ENCODE measurements at regions not wholly inside any gene's neighbourhood (a gene's known extent, or its start where the extent isn't known, plus 50 kb on each side); places are given as distances from the start of the nearest gene placed in this dataset.

DNA sequence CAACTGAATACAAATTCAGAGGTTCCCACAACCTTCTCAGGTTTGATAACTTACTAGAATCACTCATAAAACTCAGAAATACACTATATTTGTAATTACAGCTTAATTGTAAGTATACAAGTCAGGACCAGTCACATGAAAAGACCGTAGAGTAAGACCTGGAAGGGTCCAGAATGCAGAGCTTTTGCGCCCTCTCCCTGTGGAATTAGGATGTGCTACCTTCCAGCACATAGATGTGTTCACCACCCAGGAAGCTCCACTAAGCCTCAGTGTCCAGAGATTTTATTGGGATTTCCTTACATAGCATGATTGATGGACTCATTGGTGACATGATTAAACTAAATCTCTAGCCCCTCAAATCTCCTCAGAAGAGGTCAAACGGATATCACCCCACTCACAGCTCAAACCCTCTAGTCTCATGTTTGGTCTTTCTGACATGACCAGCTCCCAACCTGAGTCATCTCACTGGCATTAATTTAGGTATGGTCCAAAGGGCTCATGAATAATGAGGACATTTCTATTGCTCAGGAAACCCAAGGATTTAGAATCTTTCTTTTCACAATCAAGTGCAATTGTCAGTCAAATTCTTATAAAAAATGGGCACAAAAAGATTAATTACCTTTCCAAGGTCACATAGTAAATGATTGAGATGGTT, 77.2 kb upstream of the UBASH3B start:
- H3K79me2 ChIP-seq (ENCODE audit: insufficient read depth, low read length) = no peaks in the 10 kb centered on the region
- Mint-ChIP-seq H3K4me3 (ENCODE audit: unreplicated experiment) (no peak overlapping the region), H3K4me1 (ENCODE audit: low read depth, unreplicated experiment) (peaks cover 2% of the 10 kb centered on the region), H3K36me3 (ENCODE audit: low read depth, unreplicated experiment) (peaks cover 2% of the 10 kb centered on the region), H3K27me3 (ENCODE audit: low read depth, unreplicated experiment) (no peaks in the 10 kb centered on the region), H3K9me3 (ENCODE audit: unreplicated experiment) (peaks cover 3% of the 10 kb centered on the region), H3K27ac (ENCODE audit: unreplicated experiment) (no peak overlapping the region)
- no peak overlapping the region for H3K9ac ChIP-seq (ENCODE audit: low read length)
- TF ChIP-seq EZH2 (IDR thresholded peaks at IDR 0.05; ENCODE audit: insufficient read depth, low read length) = no peak
- TF ChIP-seq, protein P1, sequence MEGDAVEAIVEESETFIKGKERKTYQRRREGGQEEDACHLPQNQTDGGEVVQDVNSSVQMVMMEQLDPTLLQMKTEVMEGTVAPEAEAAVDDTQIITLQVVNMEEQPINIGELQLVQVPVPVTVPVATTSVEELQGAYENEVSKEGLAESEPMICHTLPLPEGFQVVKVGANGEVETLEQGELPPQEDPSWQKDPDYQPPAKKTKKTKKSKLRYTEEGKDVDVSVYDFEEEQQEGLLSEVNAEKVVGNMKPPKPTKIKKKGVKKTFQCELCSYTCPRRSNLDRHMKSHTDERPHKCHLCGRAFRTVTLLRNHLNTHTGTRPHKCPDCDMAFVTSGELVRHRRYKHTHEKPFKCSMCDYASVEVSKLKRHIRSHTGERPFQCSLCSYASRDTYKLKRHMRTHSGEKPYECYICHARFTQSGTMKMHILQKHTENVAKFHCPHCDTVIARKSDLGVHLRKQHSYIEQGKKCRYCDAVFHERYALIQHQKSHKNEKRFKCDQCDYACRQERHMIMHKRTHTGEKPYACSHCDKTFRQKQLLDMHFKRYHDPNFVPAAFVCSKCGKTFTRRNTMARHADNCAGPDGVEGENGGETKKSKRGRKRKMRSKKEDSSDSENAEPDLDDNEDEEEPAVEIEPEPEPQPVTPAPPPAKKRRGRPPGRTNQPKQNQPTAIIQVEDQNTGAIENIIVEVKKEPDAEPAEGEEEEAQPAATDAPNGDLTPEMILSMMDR (IDR thresholded peaks at IDR 0.05; ENCODE audit: insufficient read depth, low read depth, low read length) = peak; percentile 17
- H3K36me3 ChIP-seq (ENCODE audit: insufficient read depth, low read length) = no peaks in the 10 kb centered on the region
- H3K27me3 ChIP-seq (ENCODE audit: insufficient read depth, low read length) = no peaks in the 10 kb centered on the region
- no peak overlapping the region for H3K4me2 ChIP-seq (ENCODE audit: low read length)
- FAIRE-seq (no peak), DNase-seq (ENCODE audit: low read depth) (no peak)
- no peak overlapping the region for H3K27ac ChIP-seq (ENCODE audit: low read depth, low read length)
- H3K4me3 ChIP-seq (ENCODE audit: insufficient read depth, low read depth, low read length) = no peak overlapping the region
- no peak overlapping the region for H2AFZ ChIP-seq (ENCODE audit: low read depth, low read length)
- H3K4me1 ChIP-seq (ENCODE audit: insufficient read depth, low read length) = no peaks in the 10 kb centered on the region
- H3K9me3 ChIP-seq (ENCODE audit: insufficient read depth, low read depth, low read length) = no peaks in the 10 kb centered on the region
- no peaks in the 10 kb centered on the region for H4K20me1 ChIP-seq (ENCODE audit: insufficient read depth, low read length)

DNA sequence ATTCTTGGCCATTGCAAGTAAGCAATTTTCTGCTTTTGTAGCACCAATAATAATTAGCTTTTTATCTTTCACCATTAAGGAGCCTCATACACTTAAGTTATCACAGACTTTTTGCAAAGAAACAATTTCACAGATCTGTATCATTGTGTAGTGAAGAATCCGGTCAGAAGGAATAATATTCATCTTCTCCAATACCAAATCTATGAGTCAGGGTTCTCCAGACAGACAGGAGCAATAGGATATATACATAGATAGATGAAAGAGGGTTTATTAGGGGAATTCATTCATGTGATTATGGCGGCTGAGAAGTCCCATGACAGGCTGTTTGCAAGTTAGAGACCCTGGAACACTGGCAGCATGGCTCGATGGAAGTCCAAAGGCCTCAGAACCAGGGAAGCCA, 82.9 kb upstream of the UBASH3B start:
- no peaks in the 10 kb centered on the region for H3K9me3 ChIP-seq (ENCODE audit: insufficient read depth, low read depth, low read length)
- no peak for FAIRE-seq

DNA sequence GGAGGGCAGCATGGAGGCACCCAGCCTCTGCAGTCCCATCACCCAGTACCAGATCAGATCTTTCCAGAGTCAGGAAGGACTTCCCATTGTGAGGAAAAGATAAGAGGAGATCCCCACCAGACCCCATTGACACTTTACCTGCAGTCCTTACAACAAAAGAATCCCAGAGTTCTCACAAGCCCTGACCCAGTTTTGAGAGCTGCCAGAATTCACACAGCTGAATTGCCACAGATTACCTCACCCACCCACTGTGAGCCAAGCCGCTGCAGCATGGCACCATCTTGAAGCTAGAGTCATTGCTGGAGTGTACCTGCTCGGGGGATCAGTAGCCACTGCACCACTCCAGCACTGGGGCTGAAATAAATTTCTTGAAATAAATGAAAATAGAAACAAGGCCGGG, 91.8 kb upstream of the UBASH3B start:
- no peaks in the 10 kb centered on the region for H4K20me1 ChIP-seq (ENCODE audit: insufficient read depth, low read length)
- H3K79me2 ChIP-seq (ENCODE audit: insufficient read depth, low read length) = no peaks in the 10 kb centered on the region
- H3K27ac ChIP-seq (ENCODE audit: low read depth, low read length) = no peak overlapping the region
- Mint-ChIP-seq H3K4me1 (ENCODE audit: low read depth, unreplicated experiment) (no peaks in the 10 kb centered on the region), H3K4me3 (ENCODE audit: unreplicated experiment) (no peak overlapping the region), H3K27me3 (ENCODE audit: low read depth, unreplicated experiment) (no peaks in the 10 kb centered on the region), H3K9me3 (ENCODE audit: unreplicated experiment) (no peaks in the 10 kb centered on the region), H3K36me3 (ENCODE audit: low read depth, unreplicated experiment) (no peaks in the 10 kb centered on the region), H3K27ac (ENCODE audit: unreplicated experiment) (no peak overlapping the region)
- H2AFZ ChIP-seq (ENCODE audit: low read depth, low read length) = no peak overlapping the region
- H3K36me3 ChIP-seq (ENCODE audit: insufficient read depth, low read length) = no peaks in the 10 kb centered on the region
- no peak overlapping the region for H3K4me3 ChIP-seq (ENCODE audit: insufficient read depth, low read depth, low read length)
- no peaks in the 10 kb centered on the region for H3K9me3 ChIP-seq (ENCODE audit: insufficient read depth, low read depth, low read length)
- H3K27me3 ChIP-seq (ENCODE audit: insufficient read depth, low read length) = no peaks in the 10 kb centered on the region
- TF ChIP-seq, protein P1 (IDR thresholded peaks at IDR 0.05; ENCODE audit: insufficient read depth, low read depth, low read length) = no peak
- TF ChIP-seq EZH2 (IDR thresholded peaks at IDR 0.05; ENCODE audit: insufficient read depth, low read length) = no peak
- no peak for FAIRE-seq
- DNase-seq (ENCODE audit: low read depth) = no peak
- H3K4me1 ChIP-seq (ENCODE audit: insufficient read depth, low read length) = no peaks in the 10 kb centered on the region
- no peak overlapping the region for H3K4me2 ChIP-seq (ENCODE audit: low read length)
- no peak overlapping the region for H3K9ac ChIP-seq (ENCODE audit: low read length)

More for the DNA sequence above, 82.9 kb upstream of the UBASH3B start:
- Histone ChIP-seq H3K4me2 (ENCODE audit: low read length) (no peak overlapping the region), H3K9ac (ENCODE audit: low read length) (no peak overlapping the region), H3K27ac (ENCODE audit: low read depth, low read length) (no peak overlapping the region), H2AFZ (ENCODE audit: low read depth, low read length) (no peak overlapping the region), H3K4me3 (ENCODE audit: insufficient read depth, low read depth, low read length) (no peak overlapping the region), H3K36me3 (ENCODE audit: insufficient read depth, low read length) (no peaks in the 10 kb centered on the region), H3K79me2 (ENCODE audit: insufficient read depth, low read length) (no peaks in the 10 kb centered on the region), H4K20me1 (ENCODE audit: insufficient read depth, low read length) (no peaks in the 10 kb centered on the region), H3K27me3 (ENCODE audit: insufficient read depth, low read length) (peaks cover 2% of the 10 kb centered on the region), H3K4me1 (ENCODE audit: insufficient read depth, low read length) (no peaks in the 10 kb centered on the region)
- H3K27me3 Mint-ChIP-seq (ENCODE audit: low read depth, unreplicated experiment) = peaks cover 2% of the 10 kb centered on the region
- TF ChIP-seq, protein P1 (IDR thresholded peaks at IDR 0.05; ENCODE audit: insufficient read depth, low read depth, low read length) = no peak
- TF ChIP-seq EZH2 (IDR thresholded peaks at IDR 0.05; ENCODE audit: insufficient read depth, low read length) = no peak
- H3K4me1 Mint-ChIP-seq (ENCODE audit: low read depth, unreplicated experiment) = peaks cover 5% of the 10 kb centered on the region
- H3K36me3 Mint-ChIP-seq (ENCODE audit: low read depth, unreplicated experiment) = peaks cover 2% of the 10 kb centered on the region
- no peaks in the 10 kb centered on the region for H3K9me3 Mint-ChIP-seq (ENCODE audit: unreplicated experiment)
- no peak for DNase-seq (ENCODE audit: low read depth)
- no peak overlapping the region for H3K27ac Mint-ChIP-seq (ENCODE audit: unreplicated experiment)
- no peak overlapping the region for H3K4me3 Mint-ChIP-seq (ENCODE audit: unreplicated experiment)

Data from astrocyte (in vitro differentiated cells and primary cell).